ENCODE measurements at regions not wholly inside any gene's neighbourhood (a gene's known extent, or its start where the extent isn't known, plus 50 kb on each side); places are given as distances from the start of the nearest gene placed in this dataset.

DNA sequence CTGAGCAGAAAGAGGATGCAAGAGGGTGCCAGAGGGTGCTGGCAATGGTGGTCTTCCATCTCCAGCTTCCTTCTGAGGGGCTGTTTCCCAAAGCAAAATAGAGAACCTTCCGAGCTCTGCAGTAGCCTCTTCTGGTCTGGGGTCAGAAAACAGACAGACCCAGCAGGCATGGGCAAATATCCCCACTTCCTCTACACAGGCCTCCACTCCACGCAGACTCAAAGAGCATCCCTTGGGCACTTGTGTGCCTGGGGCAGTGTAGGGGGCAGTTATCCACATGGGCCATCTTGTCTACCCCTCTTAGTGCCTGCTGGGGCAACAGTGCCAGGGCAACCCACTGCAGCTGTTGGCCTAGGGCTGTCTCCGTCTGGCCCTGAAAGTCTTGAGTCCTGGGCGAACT is 231.9 kb downstream of the TTC8 start:
- Histone ChIP-seq H3K27me3 (ENCODE audit: control insufficient read depth, insufficient read depth, low read length) (peaks cover 2% of the 10 kb centered on the region; the same call in 1 of the 2 replicates), H3K36me3 (ENCODE audit: control insufficient read depth, insufficient read depth, low read length) (no peaks in the 10 kb centered on the region), H3K4me3 (ENCODE audit: low read depth, low read length) (no peak overlapping the region)
- no peak for TF ChIP-seq CTCF (IDR thresholded peaks at IDR 0.05; ENCODE audit: insufficient read depth, low read depth, low read length)
- CTCF ChIA-PET, result no interaction called here
- POLR2A ChIA-PET, result no interaction called here
- no peak for DNase-seq (ENCODE audit: low read depth)

DNA sequence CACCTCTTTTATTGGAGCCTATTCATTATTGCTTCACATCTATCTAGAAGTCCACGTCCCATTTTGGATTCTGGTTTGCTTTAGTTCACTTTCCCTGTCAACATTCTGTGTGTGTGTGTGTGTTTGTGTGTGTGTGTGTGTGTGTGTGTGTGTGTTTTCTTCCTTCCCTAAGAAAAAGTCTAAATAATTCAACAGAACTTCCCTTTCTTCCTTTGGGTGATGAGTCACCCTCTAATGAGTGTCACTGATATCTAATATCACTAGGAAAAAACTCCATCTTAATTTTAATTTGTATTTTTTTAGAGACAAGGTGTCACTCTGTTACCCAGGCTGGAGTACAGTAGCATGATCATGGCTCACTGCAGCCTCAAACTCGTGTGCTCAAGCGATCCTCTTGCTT is 234.2 kb downstream of the TTC8 start:
- no peak for DNase-seq (ENCODE audit: low read depth)
- Histone ChIP-seq H3K4me3 (ENCODE audit: low read depth, low read length) (no peak overlapping the region), H3K27me3 (ENCODE audit: control insufficient read depth, insufficient read depth, low read length) (no peaks in the 10 kb centered on the region; the same call in 1 of the 2 replicates), H3K36me3 (ENCODE audit: control insufficient read depth, insufficient read depth, low read length) (no peaks in the 10 kb centered on the region)
- ChIA-PET POLR2A (no interaction called here), CTCF (interaction anchor here (1.6 kb wide), 1 partner anchor 18 kb away, joined by 4 read pairs; no protein-coding TSS in a partner anchor)
- no peak for TF ChIP-seq CTCF (IDR thresholded peaks at IDR 0.05; ENCODE audit: insufficient read depth, low read depth, low read length)

DNA sequence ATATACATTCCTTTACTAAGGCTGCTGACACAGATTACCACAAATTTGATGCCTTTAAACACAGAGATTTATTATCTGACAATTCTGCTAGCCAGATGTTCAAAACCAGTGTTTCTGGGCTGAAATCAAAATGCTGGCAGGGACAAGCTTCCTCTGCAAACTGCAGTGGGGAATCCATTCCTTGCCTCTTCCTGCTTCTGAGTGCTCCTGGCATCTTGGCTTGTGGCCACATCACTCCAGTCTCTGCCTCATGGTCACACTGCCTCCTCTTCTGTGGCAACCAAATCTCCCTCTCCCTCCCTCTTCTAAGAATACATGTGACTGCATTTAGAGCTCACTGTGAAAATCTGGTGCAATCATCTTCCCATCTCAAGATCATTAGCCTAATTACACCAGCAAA is 235.7 kb downstream of the TTC8 start:
- DNase-seq (ENCODE audit: low read depth), result no peak
- ChIA-PET CTCF (interaction anchor here (0.6 kb wide), 1 partner anchor 364 kb away, joined by 3 read pairs; no protein-coding TSS in a partner anchor), POLR2A (no interaction called here)
- no peak for TF ChIP-seq CTCF (IDR thresholded peaks at IDR 0.05; ENCODE audit: insufficient read depth, low read depth, low read length)
- H3K36me3 ChIP-seq (ENCODE audit: control insufficient read depth, insufficient read depth, low read length), result no peaks in the 10 kb centered on the region
- peaks cover 2% of the 10 kb centered on the region; the same call in 1 of the 2 replicates for H3K27me3 ChIP-seq (ENCODE audit: control insufficient read depth, insufficient read depth, low read length)
- no peak overlapping the region for H3K4me3 ChIP-seq (ENCODE audit: low read depth, low read length)

DNA sequence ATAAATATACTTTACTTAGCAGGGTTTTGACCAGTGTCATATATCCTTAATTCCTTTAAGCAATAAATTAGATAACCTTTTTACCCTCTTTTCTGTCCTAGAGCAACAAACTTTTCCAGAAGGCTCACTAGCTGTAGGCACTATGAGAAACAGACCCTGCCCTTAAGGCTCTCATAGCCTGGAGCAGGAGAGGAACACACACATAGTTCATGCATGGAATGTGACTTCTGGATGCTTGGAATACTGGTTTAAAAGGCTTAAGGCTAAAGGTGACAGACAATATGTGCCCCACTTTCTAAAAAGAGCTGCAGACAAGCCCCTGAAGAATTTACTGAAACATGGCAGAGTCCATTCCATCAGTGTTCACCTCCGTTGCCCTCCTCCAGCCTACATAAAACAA is 237.2 kb downstream of the TTC8 start:
- no peaks in the 10 kb centered on the region for H3K36me3 ChIP-seq (ENCODE audit: control insufficient read depth, insufficient read depth, low read length)
- POLR2A ChIA-PET, result no interaction called here
- CTCF ChIA-PET, result no interaction called here
- no peak overlapping the region for H3K4me3 ChIP-seq (ENCODE audit: low read depth, low read length)
- H3K27me3 ChIP-seq (ENCODE audit: control insufficient read depth, insufficient read depth, low read length), result 0 out of 2 replicates have a peak, but pooled peaks cover 2% of the 10 kb centered on the region
- DNase-seq (ENCODE audit: low read depth), result no peak
- no peak for TF ChIP-seq CTCF (IDR thresholded peaks at IDR 0.05; ENCODE audit: insufficient read depth, low read depth, low read length)

- ChIA-PET CTCF (no interaction called here), POLR2A (no interaction called here)
- Histone ChIP-seq H3K36me3 (ENCODE audit: control insufficient read depth, insufficient read depth, low read length) (no peaks in the 10 kb centered on the region), H3K4me3 (ENCODE audit: low read depth, low read length) (no peak overlapping the region), H3K27me3 (ENCODE audit: control insufficient read depth, insufficient read depth, low read length) (0 out of 2 replicates have a peak, but pooled peaks cover 2% of the 10 kb centered on the region)
- no peak for TF ChIP-seq CTCF (IDR thresholded peaks at IDR 0.05; ENCODE audit: insufficient read depth, low read depth, low read length)
- no peak for DNase-seq (ENCODE audit: low read depth)
These were observed 241.4 kb downstream of the TTC8 start for GRCh38 chr14:89065879-89066278.

All from BJ (cell line).